Upper lobe of left lung (tissue), 6 donors: ENCODE measurements at regions not wholly inside any gene's neighbourhood (a gene's known extent, or its start where the extent isn't known, plus 50 kb on each side); places are given as distances from the start of the nearest gene placed in this dataset.

Experiments used
- ATAC-seq, 2 donors: fragments of 200-7000 bp; cut with Tn5 transposase; one replicate each; pipeline ENCODE4 v1.9.1; 2022; ENCODE audit warnings: mild to moderate bottlenecking in 2 of 2, moderate library complexity in 2 of 2; ENCODE audit not compliant: low FRiP score in 2 of 2
- DNase-seq, 2 donors: peaks; one replicate each; pipeline ENCODE4 v3.0.0-alpha.2; 2019 to 2020
- H3K27ac ChIP-seq, 4 donors: fragments of 200-600 bp; sonication (generic); one replicate each; pipeline ENCODE4 v1.5.1; 2016 to 2019
- H3K27me3 ChIP-seq, 4 donors: fragments of 200-600 bp; sonication (generic); one replicate each; pipeline ENCODE4 v1.5.1; 2017 to 2019
- H3K36me3 ChIP-seq, 4 donors: fragments of 200-600 bp; sonication (generic); one replicate each; pipeline ENCODE4 v1.5.1; 2016 to 2019
- H3K4me1 ChIP-seq, 4 donors: fragments of 200-600 bp; sonication (generic); one replicate each; pipeline ENCODE4 v1.5.1; 2018 to 2019
- H3K4me3 ChIP-seq, 4 donors: fragments of 200-600 bp; sonication (generic); one replicate each; pipeline ENCODE4 v1.5.1; 2017 to 2019; ENCODE audit warnings: mild to moderate bottlenecking in 2 of 4, moderate library complexity in 1 of 4
- H3K9me3 ChIP-seq, 4 donors: fragments of 200-600 bp; sonication (generic); one replicate each; pipeline ENCODE4 v1.5.1; 2018 to 2019
- CTCF ChIP-seq, 6 experiments: fragments of 450-650 bp in 4 of 6; fragments of 200-600 bp in 2 of 6; sonication (generic) in 2 of 6; IDR thresholded peaks; one replicate each; pipeline ENCODE4 v1.5.1; 2016 to 2019; ENCODE audit warnings: antibody characterized with exemption in 6 of 6
- EP300 ChIP-seq, 4 donors: sonication (generic); formaldehyde crosslinking; IDR thresholded peaks; one replicate each; pipeline ENCODE4 v1.5.1; 2017; ENCODE audit warnings: antibody characterized with exemption in 4 of 4, control low read depth in 2 of 4
- POLR2A ChIP-seq, 4 donors: fragments of 450-650 bp; IDR thresholded peaks; one replicate each; pipeline ENCODE4 v1.5.1; 2016 to 2017; ENCODE audit warnings: antibody characterized with exemption in 4 of 4, mild to moderate bottlenecking in 2 of 4
- POLR2AphosphoS5 ChIP-seq, 2 donors: sonication (generic); formaldehyde crosslinking; IDR thresholded peaks; one replicate each; pipeline ENCODE4 v1.5.1; 2017; ENCODE audit warnings: antibody characterized with exemption in 2 of 2
- WGBS, 2 donors: methylation state at CpG; one replicate each; pipeline ENCODE4 v1.1.5; 2017 to 2018; 5-methylcytosine and 5-hydroxymethylcytosine counted together
- donor health status: DM: no; HTN: no; CAD: no; lungs with moderate emphysema.
- donor health status: DM: no; HTN: yes; CAD: no; lungs with severe emphysema.

- DNase-seq (no peak), ATAC-seq (no peak)
- peaks cover 0 to 3% (median 0%) of the 10 kb centered on the region in 4 donors for H3K9me3 ChIP-seq
- H3K4me3 ChIP-seq, result no peak overlapping the region
- H3K27ac ChIP-seq, result no peak overlapping the region
- no peak for TF ChIP-seq CTCF (IDR thresholded peaks at IDR 0.05)
- no peak for TF ChIP-seq EP300 (IDR thresholded peaks at IDR 0.05)
- no peak for TF ChIP-seq POLR2AphosphoS5 (IDR thresholded peaks at IDR 0.05)
- no peak for TF ChIP-seq POLR2A (IDR thresholded peaks at IDR 0.05)
- 72 to 75% methylated on average over 4 to 5 of the region's 5 CpGs for WGBS, 2 donors
- H3K4me1 ChIP-seq, result no peaks in the 10 kb centered on the region
- H3K36me3 ChIP-seq, result no peaks in the 10 kb centered on the region
- H3K27me3 ChIP-seq, result no peaks in the 10 kb centered on the region
Measured at GRCh38 chr13:64871742-64872141, 2358.4 kb downstream of the PCDH9 start.

- Histone ChIP-seq H3K4me1 (no peaks in the 10 kb centered on the region), H3K36me3 (no peaks in the 10 kb centered on the region), H3K9me3 (peaks cover 0 to 3% (median 0%) of the 10 kb centered on the region in 4 donors), H3K27me3 (no peaks in the 10 kb centered on the region), H3K27ac (no peak overlapping the region), H3K4me3 (no peak overlapping the region)
- no peak for TF ChIP-seq POLR2AphosphoS5 (IDR thresholded peaks at IDR 0.05)
- no peak for TF ChIP-seq CTCF (IDR thresholded peaks at IDR 0.05)
- no peak for TF ChIP-seq EP300 (IDR thresholded peaks at IDR 0.05)
- no peak for TF ChIP-seq POLR2A (IDR thresholded peaks at IDR 0.05)
- ATAC-seq, result no peak
- 57 to 63% methylated on average over 3 of the region's 3 CpGs for WGBS, 2 donors
- no peak for DNase-seq
Measured at GRCh38 chr13:64869539-64869938, 2360.6 kb downstream of the PCDH9 start.

DNA sequence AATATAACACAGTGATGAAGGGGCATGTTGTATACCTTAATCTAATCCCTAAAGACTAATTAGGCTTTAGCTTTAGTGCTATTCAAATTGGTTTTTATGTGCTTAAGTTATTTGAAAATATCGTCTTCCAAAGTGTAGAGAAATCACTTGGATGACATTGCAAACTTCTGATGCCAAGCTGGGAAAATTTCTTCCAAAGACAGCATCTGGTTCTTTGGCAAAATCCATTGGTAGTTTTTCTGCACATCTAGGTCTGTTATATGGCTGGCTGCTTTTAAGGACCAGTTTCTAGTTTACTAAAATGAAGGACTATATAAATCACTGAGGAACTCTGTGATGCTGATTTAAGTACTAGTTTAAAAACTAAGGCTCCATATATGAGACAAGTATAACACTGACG is 2362.3 kb downstream of the PCDH9 start:
- ATAC-seq (no peak), DNase-seq (no peak)
- 71 to 77% methylated on average over 2 of the region's 2 CpGs for WGBS, 2 donors
- Histone ChIP-seq H3K4me1 (no peaks in the 10 kb centered on the region), H3K27me3 (no peaks in the 10 kb centered on the region), H3K9me3 (peaks cover 0 to 3% (median 0%) of the 10 kb centered on the region in 4 donors), H3K36me3 (no peaks in the 10 kb centered on the region), H3K27ac (no peak overlapping the region), H3K4me3 (no peak overlapping the region)
- TF ChIP-seq CTCF (IDR thresholded peaks at IDR 0.05) (no peak), POLR2AphosphoS5 (IDR thresholded peaks at IDR 0.05) (no peak), EP300 (IDR thresholded peaks at IDR 0.05) (no peak), POLR2A (IDR thresholded peaks at IDR 0.05) (no peak)

DNA sequence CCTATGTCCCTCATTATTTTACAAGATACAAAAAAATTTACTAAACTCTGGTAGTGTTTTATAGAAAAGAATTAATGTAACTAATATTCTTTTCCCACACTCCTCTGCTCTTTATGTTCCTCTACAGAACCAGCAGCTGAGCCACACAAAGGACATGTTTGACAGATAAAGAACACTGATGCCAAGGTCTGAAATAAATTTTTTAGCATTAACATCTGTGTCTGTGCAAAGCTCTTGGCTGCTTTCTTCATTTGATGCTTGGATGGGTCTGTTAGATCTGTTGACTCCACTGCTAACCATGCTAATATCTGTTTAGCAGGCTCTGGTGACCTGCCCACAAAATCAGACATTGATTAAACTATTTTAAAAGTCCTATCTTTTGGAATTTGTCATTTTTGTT is 2363.8 kb downstream of the PCDH9 start:
- Histone ChIP-seq H3K27ac (no peak overlapping the region), H3K9me3 (no peaks in the 10 kb centered on the region), H3K4me1 (no peaks in the 10 kb centered on the region), H3K27me3 (no peaks in the 10 kb centered on the region), H3K4me3 (no peak overlapping the region), H3K36me3 (no peaks in the 10 kb centered on the region)
- ATAC-seq (no peak), DNase-seq (no peak)
- TF ChIP-seq POLR2A (IDR thresholded peaks at IDR 0.05) (no peak), CTCF (IDR thresholded peaks at IDR 0.05) (no peak), POLR2AphosphoS5 (IDR thresholded peaks at IDR 0.05) (no peak), EP300 (IDR thresholded peaks at IDR 0.05) (no peak)

DNA sequence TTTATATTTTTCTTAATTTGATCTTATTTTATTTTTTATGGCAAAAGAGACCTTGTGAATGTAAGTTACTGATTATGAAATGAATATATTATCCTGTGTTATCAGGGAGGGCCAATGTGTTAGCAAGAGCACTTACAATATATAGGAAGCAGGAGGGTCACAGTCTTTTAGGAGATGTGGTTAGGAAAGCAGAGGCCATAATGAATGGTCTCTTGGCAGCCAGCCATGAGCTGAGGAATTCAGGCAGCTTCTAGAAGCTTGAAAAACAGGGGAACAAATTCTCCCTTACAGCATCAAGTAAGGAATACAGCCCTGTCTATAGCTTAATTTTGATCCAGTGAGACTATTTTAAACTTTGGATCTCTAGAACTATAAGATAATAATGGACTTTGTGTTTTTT is 2374.6 kb downstream of the PCDH9 start:
- H3K4me3 ChIP-seq, result no peak overlapping the region
- H3K27ac ChIP-seq, result no peak overlapping the region
- DNase-seq, result no peak
- H3K4me1 ChIP-seq, result no peaks in the 10 kb centered on the region
- H3K27me3 ChIP-seq, result no peaks in the 10 kb centered on the region
- TF ChIP-seq POLR2AphosphoS5 (IDR thresholded peaks at IDR 0.05) (no peak), EP300 (IDR thresholded peaks at IDR 0.05) (no peak), POLR2A (IDR thresholded peaks at IDR 0.05) (no peak), CTCF (IDR thresholded peaks at IDR 0.05) (no peak)
- no peak for ATAC-seq
- H3K36me3 ChIP-seq, result no peaks in the 10 kb centered on the region
- H3K9me3 ChIP-seq, result no peaks in the 10 kb centered on the region
